CD1c-positive myeloid dendritic cell (primary cell): ENCODE measurements at regions not wholly inside any gene's neighbourhood (a gene's known extent, or its start where the extent isn't known, plus 50 kb on each side); places are given as distances from the start of the nearest gene placed in this dataset.

Experiments
- DNase-seq: peaks from one replicate; pipeline ENCODE4 v3.0.0-alpha.2; 2016; ENCODE audit errors: extremely low spot score

- DNase-seq = no peak
Observed at GRCh38 chr6:24026050-24026449, 100.0 kb upstream of the NRSN1 start.

GRCh38 chr6:24031496-24031895, 94.5 kb upstream of the NRSN1 start:
- no peak for DNase-seq

- no peak for DNase-seq
Observed at GRCh38 chr6:24032896-24033688, 92.9 kb upstream of the NRSN1 start.

GRCh38 chr6:24043848-24044247, 82.2 kb upstream of the NRSN1 start:
- no peak for DNase-seq

- no peak for DNase-seq
Observed at GRCh38 chr6:24051942-24052589, 73.9 kb upstream of the NRSN1 start.

GRCh38 chr6:24052590-24052961, 73.4 kb upstream of the NRSN1 start:
- DNase-seq = no peak

- no peak for DNase-seq
Observed at GRCh38 chr6:24053057-24053456, 73.0 kb upstream of the NRSN1 start.

- DNase-seq = no peak
Observed at GRCh38 chr6:24054388-24054787, 71.6 kb upstream of the NRSN1 start.

- DNase-seq = no peak
Observed at GRCh38 chr6:24056567-24056966, 69.4 kb upstream of the NRSN1 start.

GRCh38 chr6:24057030-24057429, 69.0 kb upstream of the NRSN1 start:
- DNase-seq = no peak

- no peak for DNase-seq
Observed at GRCh38 chr6:24060982-24061754, 64.8 kb upstream of the NRSN1 start.

GRCh38 chr6:24064106-24064505, 61.9 kb upstream of the NRSN1 start:
- DNase-seq = peak; percentile 15

- no peak for DNase-seq
Observed at GRCh38 chr6:24064832-24065231, 61.2 kb upstream of the NRSN1 start.

- no peak for DNase-seq
Observed at GRCh38 chr6:24069526-24069925, 56.5 kb upstream of the NRSN1 start.

GRCh38 chr6:24072038-24072746, 53.8 kb upstream of the NRSN1 start:
- DNase-seq = no peak

GRCh38 chr6:24076011-24076410, 50.0 kb upstream of the NRSN1 start:
- no peak for DNase-seq
